ENCODE measurements at regions not wholly inside any gene's neighbourhood (a gene's known extent, or its start where the extent isn't known, plus 50 kb on each side); places are given as distances from the start of the nearest gene placed in this dataset.
A peak's percentile ranks its signal among the peaks of the same experiment; 100 is the strongest.

DNA sequence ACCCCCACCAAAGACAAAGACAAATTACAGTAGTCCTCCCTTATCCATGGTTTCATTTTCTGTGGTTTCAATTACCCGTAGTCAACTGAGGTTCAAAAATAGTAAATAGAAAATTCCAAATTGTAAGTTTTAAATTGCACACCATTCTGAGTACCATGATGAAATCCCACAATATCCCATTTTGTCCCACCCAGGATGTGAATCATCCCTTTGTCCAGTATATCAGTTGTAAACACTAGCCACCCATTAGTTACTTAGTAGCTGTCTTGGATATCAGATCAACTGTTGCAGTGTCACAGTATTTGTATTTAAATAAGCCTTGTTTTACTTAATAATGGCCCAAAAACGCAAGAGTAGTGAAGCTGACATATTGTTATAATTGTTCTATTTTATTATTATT, 364.0 kb upstream of the ARID1B start:
- DNase-seq (ENCODE audit: low read depth) = peak; percentile 19

DNA sequence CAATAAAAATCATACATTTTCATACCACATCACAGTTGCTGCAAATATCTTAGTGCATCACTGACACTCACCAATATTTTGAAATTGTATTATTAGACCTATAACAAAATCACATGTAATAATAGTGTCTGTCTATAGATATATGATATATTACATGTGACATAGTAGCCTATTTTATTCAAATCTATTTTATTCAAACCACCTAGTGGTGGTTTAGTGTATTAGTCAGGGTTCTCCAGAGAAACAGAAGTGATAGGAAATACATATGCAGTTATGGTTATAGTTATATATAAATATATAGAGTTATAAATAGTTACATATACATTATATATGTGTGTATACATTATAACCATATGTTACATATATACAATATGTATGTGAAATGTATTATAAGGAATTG, 366.5 kb upstream of the ARID1B start:
- DNase-seq (ENCODE audit: low read depth) = no peak

DNA sequence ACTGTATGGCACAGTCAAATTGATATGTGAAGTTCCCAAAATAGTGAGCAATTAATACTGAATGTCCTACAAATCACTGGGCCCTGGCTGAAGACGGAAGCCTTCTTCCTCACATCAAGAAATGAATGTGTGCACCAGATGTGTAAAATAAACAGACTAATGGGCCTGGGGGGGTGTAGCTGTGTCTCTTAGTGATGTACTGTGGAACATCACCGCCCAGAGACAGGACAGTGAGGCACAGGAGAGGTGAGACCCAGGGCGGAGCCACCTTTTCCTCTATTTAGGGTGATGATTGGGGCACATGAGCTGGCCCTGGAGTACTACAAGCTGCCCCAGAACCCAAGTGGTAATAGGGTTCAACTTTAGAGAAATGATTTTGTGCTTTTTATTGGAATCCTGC, 368.5 kb upstream of the ARID1B start:
- no peak for DNase-seq (ENCODE audit: low read depth)

DNA sequence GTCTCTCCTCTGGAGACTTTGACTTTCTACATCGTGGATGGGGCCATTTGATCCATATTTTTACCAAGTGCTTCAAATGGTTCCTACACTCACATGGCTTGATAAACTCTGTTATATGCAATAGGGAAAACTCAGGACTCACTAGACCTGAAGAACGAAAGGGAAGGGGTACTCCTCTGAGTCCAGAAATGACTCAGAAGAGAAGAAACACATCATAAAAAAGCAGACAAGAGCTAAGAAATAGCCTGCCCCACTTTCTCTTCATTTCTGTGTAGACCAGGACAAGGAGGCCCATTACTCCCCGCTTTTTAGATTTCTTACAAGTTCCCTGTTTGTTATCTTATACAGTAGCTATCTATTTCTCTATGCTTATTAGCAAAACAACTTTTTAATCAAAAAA, 369.8 kb upstream of the ARID1B start:
- no peak for DNase-seq (ENCODE audit: low read depth)

DNA sequence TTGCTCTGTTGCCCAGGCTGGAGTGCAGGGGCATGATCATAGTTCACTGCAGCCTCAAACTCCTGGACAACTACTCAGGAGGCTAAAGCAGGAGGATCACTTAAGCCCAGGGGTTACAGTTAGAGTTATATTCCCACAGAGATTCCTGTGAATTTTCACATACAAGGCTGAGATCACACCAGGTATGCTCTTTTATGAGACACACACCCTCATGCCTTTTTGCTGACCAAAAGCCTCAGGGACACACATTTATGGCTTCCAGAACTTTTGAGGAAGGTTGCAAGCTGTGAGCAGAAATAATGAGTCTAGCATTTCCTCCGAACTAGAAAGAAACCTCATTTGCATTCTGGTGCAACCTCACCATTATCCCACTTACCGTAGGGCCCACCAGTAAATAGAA, 370.5 kb upstream of the ARID1B start:
- no peak for DNase-seq (ENCODE audit: low read depth)

DNA sequence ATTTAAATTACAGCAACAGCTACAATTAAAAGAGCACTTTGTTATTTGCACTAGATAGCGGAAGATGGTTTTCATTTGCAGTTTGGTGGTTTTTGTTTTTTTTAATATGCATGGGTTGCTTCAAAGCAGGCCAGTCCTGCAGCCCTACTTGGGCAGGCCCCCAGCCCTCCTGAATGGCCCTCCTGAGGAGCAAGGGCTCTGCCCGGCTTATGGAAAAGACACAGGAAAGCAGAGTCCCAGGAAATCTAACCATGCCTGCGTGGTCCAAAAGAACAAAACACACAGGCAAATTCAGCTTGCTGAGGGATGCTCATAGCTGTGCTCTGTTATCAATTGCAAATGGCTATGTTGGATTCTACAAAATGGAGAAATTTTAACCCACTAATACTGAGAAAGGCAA, 371.1 kb upstream of the ARID1B start:
- DNase-seq (ENCODE audit: low read depth) = no peak

DNA sequence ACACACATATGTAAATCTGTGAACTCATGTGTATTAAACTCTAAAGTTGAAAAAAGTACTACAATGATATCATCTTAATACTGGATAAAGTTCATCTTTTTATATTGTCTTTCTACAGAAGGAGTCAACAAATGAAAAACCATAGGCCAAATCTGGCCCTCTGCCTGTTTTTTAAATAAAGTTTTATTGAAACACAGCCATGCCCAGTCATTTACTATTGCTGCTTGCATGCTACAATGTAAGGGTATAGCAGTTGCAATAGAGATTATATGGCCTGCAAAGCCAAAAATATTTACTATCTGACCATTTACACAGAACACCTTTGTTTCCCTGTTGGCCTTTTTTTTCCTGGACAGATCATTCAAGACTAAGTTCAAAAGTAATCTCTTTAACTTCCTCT, 374.6 kb upstream of the ARID1B start:
- DNase-seq (ENCODE audit: low read depth) = no peak

DNA sequence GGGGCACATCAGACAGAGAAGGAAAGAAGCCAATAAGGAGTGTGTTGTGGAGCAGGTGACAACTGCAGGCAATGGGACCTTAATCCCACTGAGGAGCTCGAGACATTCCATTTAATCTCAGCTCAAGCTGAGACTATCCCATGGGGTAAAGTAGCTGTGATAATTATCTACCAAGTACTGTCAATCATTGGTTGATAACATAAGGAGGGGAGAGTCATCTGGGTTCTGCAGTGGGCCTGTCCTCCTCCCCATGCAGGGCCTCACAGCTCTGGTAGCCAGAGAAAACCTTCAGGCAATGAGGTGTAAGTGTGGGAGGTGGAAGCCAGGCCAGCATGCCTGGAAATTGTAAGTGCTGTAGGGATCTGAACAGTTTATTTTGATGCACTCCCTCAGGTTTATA, 375.0 kb upstream of the ARID1B start:
- no peak for DNase-seq (ENCODE audit: low read depth)

DNA sequence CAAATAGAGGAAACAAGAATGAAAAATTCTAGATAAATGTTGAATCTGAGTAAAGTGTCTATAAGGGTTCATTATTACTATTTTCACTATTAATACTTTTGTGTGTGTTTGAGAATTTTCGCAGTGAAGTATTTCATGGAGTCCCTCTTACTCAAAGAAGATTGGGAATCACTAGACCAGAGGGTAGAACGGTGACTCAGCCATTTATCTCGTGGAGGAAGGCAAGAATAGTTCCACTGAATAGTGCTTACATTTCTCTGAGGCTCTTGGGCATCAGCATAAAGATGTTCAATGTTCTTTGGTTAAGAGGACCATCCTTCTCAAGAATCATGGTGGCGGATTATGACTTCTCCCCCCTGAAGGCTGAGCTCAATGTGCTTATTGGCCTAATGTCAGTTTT, 376.7 kb upstream of the ARID1B start:
- DNase-seq (ENCODE audit: low read depth) = no peak

DNA sequence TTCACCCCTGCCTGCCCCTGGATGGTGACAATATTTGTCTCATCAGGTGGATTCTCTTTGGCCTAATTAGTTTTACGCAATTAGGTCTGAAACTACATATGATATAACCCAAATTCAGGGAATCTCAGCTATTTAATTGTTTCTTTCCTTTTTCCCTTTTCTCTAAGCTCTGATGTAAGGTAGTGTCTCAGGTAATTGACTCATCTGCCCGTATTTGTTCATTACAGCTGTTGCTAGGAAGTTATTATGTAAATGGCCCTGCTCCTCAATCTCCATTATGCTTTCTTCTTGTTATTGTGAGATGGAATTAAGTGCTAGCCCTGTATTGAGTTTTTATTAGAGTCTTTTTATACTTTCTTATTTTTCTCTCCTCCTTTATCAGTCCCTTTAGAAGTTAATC, 378.2 kb upstream of the ARID1B start:
- no peak for DNase-seq (ENCODE audit: low read depth)

DNA sequence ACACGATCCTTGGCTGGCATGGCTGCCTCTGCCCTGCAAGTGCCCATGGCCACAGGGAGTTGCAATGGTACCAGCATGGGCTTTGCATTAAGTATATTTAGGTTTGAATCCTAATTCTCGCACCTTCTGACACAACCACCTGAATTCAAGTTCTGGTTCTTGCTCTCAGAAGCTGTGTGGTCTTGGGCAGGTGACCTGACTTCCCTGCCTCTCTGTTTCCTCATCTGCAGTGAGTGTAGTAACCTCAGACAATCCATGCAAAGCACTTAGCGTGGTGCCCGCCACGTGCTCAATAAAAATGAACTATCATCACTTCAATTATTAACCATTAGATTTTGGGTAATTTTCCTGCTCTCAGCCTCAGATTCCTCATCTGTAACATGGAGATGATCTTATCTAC, 378.8 kb upstream of the ARID1B start:
- DNase-seq (ENCODE audit: low read depth) = no peak

DNA sequence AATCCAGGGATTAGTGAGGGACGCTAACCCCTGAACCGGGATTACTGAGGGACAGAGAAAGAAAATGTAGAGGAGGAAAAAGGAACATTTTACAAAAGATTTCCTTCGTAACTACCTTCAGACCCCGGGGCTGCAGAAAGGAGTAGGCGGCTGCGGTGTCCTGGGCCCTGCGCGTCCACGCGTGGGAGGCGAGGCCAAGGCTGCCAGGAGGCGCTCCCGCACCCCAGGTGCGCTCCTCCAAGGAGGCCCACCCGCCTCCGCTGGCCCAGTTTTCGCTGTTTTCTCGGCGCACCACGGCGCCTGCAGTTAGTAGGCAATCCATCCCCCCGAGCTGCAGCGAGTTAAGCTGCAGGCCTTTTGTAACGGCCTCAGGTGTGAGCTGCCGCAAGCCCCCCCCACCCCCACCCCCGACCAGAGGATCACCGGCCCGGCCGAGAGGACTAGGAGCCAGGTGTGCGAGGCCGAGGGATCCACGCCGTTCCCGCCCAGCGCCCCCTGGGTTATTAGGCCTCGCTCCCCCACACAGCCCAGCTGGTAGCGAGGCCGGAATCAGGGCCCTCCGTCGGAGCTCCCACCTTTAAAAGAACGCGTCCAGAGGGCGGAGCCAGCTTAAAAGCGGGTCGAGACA, 380.3 kb upstream of the ARID1B start:
- no peak for DNase-seq (ENCODE audit: low read depth)

DNA sequence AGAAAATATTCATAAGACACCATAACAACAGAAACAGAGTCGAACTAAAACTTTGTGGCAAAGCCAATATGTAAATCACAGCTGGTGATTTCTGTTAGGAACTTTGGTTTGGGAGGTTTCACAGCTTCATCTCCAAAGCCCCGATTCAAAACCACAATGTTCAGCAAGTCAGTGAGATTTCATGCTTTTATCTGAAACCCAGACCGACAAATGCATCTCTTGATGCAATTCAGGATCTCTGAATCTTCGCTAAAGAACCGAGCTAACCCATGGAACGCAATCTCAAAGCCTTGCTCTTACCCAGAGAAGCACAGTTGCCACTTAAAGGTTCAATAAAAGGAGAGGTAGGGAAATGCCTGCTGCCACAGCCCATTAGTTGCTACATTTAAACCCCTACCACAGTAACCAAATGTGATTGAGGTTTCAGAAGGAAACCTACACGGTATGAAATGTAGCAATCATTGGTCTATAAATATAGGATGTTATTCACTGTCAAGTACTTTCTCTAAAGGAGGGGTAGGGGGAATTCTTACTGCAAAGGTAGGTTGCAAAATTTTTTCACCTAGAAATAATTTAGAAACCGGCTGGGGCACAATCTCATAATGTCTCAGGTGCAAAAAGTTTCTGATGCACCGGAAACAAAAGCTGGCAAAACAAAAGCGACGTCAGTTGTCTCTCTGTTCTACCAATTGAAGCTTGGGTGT, 381.0 kb upstream of the ARID1B start:
- DNase-seq (ENCODE audit: low read depth) = no peak

DNA sequence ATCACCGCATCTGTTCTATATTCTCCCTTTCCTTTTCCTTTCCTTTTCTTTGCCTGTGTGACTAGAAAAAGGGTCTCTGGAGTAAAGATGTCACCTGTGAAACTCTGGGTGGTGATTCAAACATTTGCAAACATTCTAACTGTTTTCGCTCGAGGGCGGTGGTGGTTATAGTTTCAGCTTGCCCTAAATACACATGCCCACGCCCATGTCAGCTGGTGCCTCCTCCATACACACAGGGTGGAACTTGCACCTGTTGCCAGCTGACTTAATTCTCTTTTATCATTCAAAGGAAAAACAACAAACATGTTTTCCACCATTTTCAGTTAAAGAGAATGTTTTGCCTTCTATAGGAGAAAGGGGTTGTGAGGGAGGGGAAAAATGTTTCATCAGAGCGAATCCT, 381.9 kb upstream of the ARID1B start:
- no peak for DNase-seq (ENCODE audit: low read depth)

DNA sequence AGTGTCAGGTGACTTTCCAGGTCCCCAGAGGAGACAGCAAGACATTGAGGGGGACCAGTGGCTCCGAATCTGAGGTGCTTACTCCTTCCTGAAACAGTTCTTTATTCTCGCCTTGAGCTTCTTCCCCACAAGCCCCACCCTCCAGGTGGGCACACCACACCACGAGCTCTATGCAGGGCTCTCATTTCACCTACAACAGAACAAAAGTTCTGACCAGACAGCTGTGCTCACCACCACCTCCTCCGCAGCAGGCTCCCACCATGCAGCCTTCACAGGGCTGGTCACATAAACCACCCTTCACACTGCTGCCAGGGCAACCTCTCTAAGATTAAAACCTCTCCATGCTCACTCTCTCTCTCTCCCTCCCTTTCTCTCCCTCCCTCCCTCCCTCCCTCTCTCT, 384.5 kb upstream of the ARID1B start:
- DNase-seq (ENCODE audit: low read depth) = no peak

DNA sequence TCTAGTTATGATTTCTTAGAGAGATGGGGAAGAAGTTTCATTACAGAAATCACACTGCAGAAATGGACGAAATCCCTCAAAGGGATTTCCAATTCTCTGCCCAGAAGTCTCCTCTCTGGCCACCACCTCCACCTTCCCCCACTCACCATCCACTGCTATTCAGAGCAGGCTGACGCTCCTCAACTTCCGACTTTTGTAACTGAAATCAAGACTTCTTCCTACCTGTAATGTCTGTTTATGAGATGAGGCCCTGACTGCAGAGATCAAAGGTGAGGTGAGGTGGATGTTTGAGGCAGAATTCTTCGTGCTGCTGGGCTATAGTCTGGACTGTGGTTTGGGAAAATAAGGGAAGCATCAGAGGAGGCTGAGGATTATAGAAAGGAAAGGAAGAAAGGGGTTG, 385.2 kb upstream of the ARID1B start:
- no peak for DNase-seq (ENCODE audit: low read depth)

DNA sequence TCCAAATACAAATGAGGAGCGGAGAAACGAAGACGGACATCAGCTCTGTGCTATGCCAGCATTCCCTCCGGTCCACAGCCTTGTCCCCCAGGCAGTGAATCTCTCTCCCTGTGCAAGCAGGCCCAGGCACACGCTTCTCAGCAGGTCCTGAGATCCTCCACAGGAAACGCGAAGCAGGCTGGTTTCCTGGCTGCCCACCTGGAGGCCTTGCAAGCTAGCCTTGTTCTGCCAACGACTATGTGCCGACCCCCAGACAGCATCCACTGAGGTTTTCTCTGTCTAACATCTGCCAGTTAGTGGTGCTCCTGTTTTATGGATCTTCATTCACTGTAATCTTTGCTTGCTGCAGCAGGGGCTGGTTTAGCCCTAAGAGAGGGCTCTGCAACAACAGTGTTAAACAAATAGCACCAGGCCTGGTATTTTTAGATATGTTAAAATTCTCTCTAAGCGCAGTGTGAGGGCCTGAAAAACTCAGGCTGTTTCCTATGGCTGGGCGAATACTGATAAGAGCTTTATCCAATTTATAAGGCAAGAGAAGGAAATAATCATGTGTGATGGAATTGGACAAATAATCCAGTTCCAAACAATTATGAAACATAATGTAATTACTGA, 386.0 kb upstream of the ARID1B start:
- no peak for DNase-seq (ENCODE audit: low read depth)

DNA sequence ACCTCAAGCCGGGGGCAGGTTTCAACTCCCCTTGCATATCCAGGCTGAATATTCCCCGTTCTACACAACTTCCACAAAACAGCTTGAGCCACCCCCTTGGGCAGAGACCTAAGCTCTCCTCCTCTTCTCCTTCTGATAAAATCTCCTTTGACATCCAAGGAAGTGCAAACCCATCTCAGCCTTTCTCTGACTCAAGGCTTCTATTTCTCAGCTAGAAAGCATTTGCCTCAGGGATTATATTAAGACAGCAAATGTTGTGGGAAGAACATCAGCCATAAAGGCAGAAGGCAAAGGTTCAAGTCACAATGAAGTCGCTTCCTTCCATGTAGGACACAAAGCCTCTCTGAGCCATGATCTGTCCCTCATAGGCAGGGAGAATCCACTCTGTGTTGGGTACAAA, 386.6 kb upstream of the ARID1B start:
- no peak for DNase-seq (ENCODE audit: low read depth)

DNA sequence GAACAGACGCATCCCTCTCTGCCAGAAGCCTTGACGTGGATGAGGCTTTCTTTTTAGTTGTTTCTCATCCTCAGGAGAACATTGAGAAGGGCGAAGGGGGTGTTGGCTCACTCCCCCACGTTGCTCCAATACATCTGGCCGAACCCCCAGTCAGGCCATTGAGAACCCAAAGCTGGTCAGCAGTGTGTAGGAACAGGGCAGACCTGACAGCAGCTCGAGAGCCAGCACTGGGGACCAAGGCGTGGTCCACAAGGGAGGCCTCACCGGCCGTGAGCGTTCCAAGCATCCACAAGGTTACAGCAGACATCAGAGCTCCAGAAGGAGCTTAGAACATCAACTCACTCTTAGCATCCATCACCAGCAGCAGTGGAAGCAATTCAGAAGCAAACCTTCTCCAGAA, 387.9 kb upstream of the ARID1B start:
- no peak for DNase-seq (ENCODE audit: low read depth)

DNA sequence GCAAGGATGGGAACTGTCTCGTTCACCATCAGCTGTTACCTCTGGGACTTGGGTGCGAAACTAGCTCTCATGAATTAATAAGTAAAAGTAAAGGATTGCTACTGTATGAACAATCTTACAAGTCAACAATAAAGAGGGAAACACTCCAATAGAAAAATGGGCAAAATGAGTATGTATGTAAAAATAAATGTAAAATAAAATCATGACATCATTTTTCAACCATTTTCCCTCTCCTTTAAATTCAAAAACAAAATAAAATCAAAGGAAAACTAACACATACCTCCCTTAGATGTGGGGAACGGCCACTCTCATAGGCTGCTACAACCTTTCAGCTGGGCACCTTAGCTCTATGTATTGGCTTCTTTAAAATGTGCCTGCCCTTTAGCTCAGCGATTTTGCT, 389.7 kb upstream of the ARID1B start:
- DNase-seq (ENCODE audit: low read depth) = no peak

DNA sequence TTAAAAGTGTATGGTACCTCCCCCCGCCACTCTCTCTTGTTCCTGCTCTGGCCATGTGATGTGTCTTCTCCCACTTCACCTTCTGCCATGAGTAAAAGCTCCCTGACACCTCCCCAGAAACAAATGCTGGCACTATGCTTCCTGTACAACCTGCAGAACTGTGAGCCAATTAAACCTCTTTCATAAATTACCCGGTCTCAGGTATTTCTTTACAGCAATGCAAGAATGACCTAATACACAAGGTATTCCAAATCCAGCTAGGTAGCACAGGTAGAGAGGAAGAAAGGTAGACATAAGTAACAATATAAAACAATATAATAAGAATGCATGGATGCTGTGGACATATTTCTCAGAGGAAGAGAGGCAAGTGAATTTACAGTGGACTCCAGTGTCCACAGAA, 394.1 kb upstream of the ARID1B start:
- DNase-seq (ENCODE audit: low read depth) = no peak

DNA sequence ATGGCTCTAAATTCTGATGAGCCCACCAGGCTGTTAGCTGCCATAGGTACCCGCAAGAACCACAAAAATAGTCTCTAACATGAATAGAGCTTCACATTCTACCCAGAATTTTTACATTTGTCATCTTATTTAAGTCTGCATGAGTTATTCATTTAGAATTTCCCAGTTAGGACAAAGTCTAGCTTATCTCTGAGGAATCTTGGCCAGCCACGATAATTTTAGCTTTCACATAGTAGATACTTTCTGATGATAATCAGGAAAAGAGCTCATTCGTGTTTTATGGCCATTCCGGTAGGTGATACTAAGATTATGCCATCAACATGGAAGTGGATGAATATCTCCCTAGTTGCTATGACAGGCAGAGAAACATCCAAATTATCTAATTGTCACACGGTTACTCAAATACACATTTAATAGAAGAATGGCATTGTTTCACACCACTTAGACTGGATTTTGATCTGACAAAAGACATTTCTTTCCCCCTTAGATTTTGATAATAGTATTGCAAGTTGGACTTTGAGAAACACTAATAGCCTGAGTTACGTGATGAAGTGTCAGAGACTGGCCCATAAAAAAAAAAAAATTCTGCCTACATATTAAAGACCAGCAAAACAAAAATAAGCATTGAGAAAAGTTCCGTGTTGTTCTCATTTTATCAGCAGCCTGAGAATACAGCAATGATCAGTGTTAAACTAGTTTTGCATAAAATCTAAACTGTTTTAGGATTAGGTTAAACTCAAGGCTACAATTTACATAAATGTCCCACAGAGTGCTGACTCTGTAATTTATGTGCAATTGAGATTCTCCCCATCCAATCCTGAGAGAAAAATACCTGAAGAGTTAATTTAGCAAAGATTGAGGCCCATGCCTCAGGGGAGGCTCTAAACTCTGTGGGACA, 397.5 kb upstream of the ARID1B start:
- no peak for DNase-seq (ENCODE audit: low read depth)

DNA sequence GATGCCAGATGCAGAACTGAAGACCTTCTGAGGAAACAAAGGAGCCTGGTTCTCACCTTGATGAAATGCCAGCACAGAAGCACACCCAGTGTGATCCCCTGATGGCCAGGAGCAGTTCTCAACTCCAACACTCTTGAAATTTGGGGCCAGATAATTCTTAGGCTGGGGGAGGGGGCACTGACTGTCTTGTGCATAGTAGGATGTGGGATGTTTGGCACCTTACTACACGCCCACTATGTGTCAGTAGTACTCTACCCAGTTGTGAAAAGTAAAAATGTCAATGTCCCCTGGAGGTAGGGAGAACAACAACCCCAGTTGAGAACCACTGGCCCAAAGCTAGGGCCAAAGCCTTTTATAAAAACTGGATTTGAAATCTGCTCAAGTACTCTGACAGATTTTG, 398.3 kb upstream of the ARID1B start:
- no peak for DNase-seq (ENCODE audit: low read depth)

Data from HS-27A (cell line).